ENCODE measurements at regions not wholly inside any gene's neighbourhood (a gene's known extent, or its start where the extent isn't known, plus 50 kb on each side); places are given as distances from the start of the nearest gene placed in this dataset.

DNA sequence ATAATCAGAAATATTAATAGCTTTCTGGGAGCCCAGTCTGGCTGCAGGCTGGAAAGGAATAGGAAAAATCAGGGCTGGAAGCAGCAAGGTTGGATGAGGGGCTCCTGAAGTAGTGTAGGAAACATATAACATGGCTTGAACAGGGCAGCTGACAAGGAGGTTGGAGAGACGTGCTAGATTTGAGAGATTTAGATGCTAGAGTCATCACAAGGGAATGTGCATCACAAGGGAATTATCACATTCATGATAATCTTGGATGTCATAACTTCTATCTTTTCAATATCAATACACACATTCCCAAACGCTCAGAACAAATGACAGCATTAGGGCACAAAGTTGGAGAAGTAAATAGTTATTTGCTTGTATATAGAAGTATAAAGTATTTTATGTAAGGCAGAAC is 120.9 kb upstream of the EGFR start:
- TF ChIP-seq POLR2AphosphoS5 (IDR thresholded peaks at IDR 0.05) (no peak), POLR2A (IDR thresholded peaks at IDR 0.05) (no peak)

Measured in suprapubic skin (tissue), 4 donors.